ENCODE measurements at regions not wholly inside any gene's neighbourhood (a gene's known extent, or its start where the extent isn't known, plus 50 kb on each side); places are given as distances from the start of the nearest gene placed in this dataset.

DNA sequence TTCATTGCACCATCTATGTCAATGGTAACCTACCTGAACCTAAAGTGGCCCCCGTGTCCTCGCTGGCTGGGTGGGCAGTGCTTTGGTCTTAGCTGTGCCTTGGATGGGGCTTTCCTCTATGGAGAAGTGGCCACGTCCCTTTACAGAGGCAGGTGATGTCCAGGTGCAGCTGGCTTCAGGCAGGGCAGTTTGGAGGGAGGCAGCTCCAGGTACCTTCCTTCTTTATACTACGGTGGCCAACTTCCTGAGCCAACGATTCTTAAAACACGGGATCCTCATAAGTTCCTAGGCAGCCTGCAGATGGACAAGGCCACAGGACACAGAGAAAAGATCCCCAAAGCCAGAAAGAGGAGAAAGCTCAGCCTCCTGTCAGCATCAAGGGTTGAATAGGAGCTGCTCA is 517.3 kb upstream of the HS6ST1 start:
- H4K20me1 ChIP-seq (ENCODE audit: control insufficient read depth, insufficient read depth, low read depth, low read length): no peaks in the 10 kb centered on the region
- no peaks in the 10 kb centered on the region for H3K27me3 ChIP-seq (ENCODE audit: control insufficient read depth, low read length)
- no peaks in the 10 kb centered on the region for H3K4me1 ChIP-seq (ENCODE audit: control insufficient read depth, low read length)
- no peaks in the 10 kb centered on the region for H3F3A ChIP-seq (ENCODE audit: control insufficient read depth, insufficient read depth)
- TF ChIP-seq EZH2phosphoT487 (IDR thresholded peaks at IDR 0.05; ENCODE audit: borderline replicate concordance, low read length) (no peak), CTCF (IDR thresholded peaks at IDR 0.05; ENCODE audit: low read depth, low read length, poor library complexity, severe bottlenecking) (no peak)
- H3K27ac ChIP-seq (ENCODE audit: low read depth, low read length): no peak overlapping the region
- no peak overlapping the region for H3K4me3 ChIP-seq (ENCODE audit: low read length)
- H3K9me2 ChIP-seq (replicated peaks; ENCODE audit: control insufficient read depth, low read length): no peaks in the 10 kb centered on the region
- no peaks in the 10 kb centered on the region for H3K36me3 ChIP-seq (ENCODE audit: control insufficient read depth, low read length)
- no peaks in the 10 kb centered on the region for H3K79me2 ChIP-seq (ENCODE audit: control insufficient read depth, low read length)
- H3K9me3 ChIP-seq (ENCODE audit: control insufficient read depth, insufficient read depth, low read length): no peaks in the 10 kb centered on the region
- H3K4me2 ChIP-seq (ENCODE audit: low read length): no peak overlapping the region

- no peaks in the 10 kb centered on the region for H3K9me3 ChIP-seq (ENCODE audit: control insufficient read depth, insufficient read depth, low read length)
- H3K4me1 ChIP-seq (ENCODE audit: control insufficient read depth, low read length): no peaks in the 10 kb centered on the region
- no peak overlapping the region for H3K4me2 ChIP-seq (ENCODE audit: low read length)
- H4K20me1 ChIP-seq (ENCODE audit: control insufficient read depth, insufficient read depth, low read depth, low read length): no peaks in the 10 kb centered on the region
- no peaks in the 10 kb centered on the region for H3F3A ChIP-seq (ENCODE audit: control insufficient read depth, insufficient read depth)
- H3K27ac ChIP-seq (ENCODE audit: low read depth, low read length): no peak overlapping the region
- H3K79me2 ChIP-seq (ENCODE audit: control insufficient read depth, low read length): no peaks in the 10 kb centered on the region
- H3K27me3 ChIP-seq (ENCODE audit: control insufficient read depth, low read length): no peaks in the 10 kb centered on the region
- TF ChIP-seq EZH2phosphoT487 (IDR thresholded peaks at IDR 0.05; ENCODE audit: borderline replicate concordance, low read length): no peak
- no peak for TF ChIP-seq CTCF (IDR thresholded peaks at IDR 0.05; ENCODE audit: low read depth, low read length, poor library complexity, severe bottlenecking)
- H3K4me3 ChIP-seq (ENCODE audit: low read length): no peak overlapping the region
- H3K9me2 ChIP-seq (replicated peaks; ENCODE audit: control insufficient read depth, low read length): no peaks in the 10 kb centered on the region
- no peaks in the 10 kb centered on the region for H3K36me3 ChIP-seq (ENCODE audit: control insufficient read depth, low read length)
Observed at GRCh38 chr2:128836559-128837100, 518.0 kb upstream of the HS6ST1 start.

DNA sequence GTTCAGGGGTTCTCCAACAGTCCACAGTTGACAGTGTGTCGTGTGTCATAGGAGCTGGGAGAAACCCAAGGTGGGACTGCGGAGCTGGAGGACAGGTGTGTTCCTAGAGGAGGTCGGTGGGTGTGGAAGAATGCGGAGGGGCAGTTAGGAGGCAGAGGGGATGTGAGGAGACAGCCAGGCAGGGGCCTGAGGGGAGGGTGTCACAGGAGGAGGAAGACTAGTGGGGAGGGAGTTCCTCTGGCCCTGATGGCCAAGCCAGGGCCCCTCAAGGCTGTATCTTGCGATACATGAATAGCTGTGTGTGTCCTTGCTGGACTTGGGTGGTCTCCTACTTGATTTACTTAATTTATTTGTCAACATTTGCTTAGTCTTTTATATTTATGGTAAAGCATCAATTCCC is 519.6 kb upstream of the HS6ST1 start:
- TF ChIP-seq EZH2phosphoT487 (IDR thresholded peaks at IDR 0.05; ENCODE audit: borderline replicate concordance, low read length) (no peak), CTCF (IDR thresholded peaks at IDR 0.05; ENCODE audit: low read depth, low read length, poor library complexity, severe bottlenecking) (no peak)
- H3K4me2 ChIP-seq (ENCODE audit: low read length): no peak overlapping the region
- no peaks in the 10 kb centered on the region for H3K36me3 ChIP-seq (ENCODE audit: control insufficient read depth, low read length)
- H4K20me1 ChIP-seq (ENCODE audit: control insufficient read depth, insufficient read depth, low read depth, low read length): no peaks in the 10 kb centered on the region
- no peaks in the 10 kb centered on the region for H3K79me2 ChIP-seq (ENCODE audit: control insufficient read depth, low read length)
- H3K27ac ChIP-seq (ENCODE audit: low read depth, low read length): no peak overlapping the region
- no peaks in the 10 kb centered on the region for H3K27me3 ChIP-seq (ENCODE audit: control insufficient read depth, low read length)
- no peaks in the 10 kb centered on the region for H3K4me1 ChIP-seq (ENCODE audit: control insufficient read depth, low read length)
- no peaks in the 10 kb centered on the region for H3F3A ChIP-seq (ENCODE audit: control insufficient read depth, insufficient read depth)
- no peaks in the 10 kb centered on the region for H3K9me3 ChIP-seq (ENCODE audit: control insufficient read depth, insufficient read depth, low read length)
- H3K4me3 ChIP-seq (ENCODE audit: low read length): no peak overlapping the region
- H3K9me2 ChIP-seq (replicated peaks; ENCODE audit: control insufficient read depth, low read length): no peaks in the 10 kb centered on the region

All from DOHH2 (cell line).